AG09309 (cell line): ENCODE measurements at regions not wholly inside any gene's neighbourhood (a gene's known extent, or its start where the extent isn't known, plus 50 kb on each side); places are given as distances from the start of the nearest gene placed in this dataset.

ENCODE experiments used
- DNase-seq: peaks from one replicate; pipeline ENCODE4 v3.0.0-alpha.2; 2010; ENCODE audit warnings: low read depth
- H3K4me3 ChIP-seq: 2 replicates; pipeline ENCODE4 v1.5.1; 2011; ENCODE audit warnings: mild to moderate bottlenecking, low read depth, low read length, moderate library complexity; ENCODE audit not compliant: control insufficient read depth
- CTCF ChIP-seq: IDR thresholded peaks from 2 replicates; pipeline ENCODE4 v1.5.1; 2011; ENCODE audit warnings: mild to moderate bottlenecking, low read depth, low read length, inconsistent platforms; ENCODE audit not compliant: insufficient read depth, control insufficient read depth; ENCODE audit errors: missing control alignments

DNA sequence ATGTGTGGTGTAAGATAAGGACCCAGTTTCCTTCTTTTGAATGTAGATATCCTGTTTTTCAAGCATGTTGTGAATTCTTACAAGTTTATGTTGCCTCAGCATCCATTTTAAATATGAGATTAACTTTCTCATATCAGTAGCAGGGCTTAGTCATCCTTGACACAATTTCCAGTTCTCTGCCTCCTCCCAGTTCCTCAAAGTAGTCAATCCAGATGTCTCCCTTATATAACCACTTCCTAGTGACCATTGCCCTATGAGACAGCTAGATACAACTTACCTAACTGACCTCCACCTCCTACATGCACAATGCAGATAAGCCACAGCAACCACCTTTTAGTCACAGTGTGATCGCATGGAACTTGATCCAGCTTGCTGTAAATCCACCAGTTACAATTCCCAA, 269.2 kb upstream of the ZNF521 start:
- no peak overlapping the region for H3K4me3 ChIP-seq

DNA sequence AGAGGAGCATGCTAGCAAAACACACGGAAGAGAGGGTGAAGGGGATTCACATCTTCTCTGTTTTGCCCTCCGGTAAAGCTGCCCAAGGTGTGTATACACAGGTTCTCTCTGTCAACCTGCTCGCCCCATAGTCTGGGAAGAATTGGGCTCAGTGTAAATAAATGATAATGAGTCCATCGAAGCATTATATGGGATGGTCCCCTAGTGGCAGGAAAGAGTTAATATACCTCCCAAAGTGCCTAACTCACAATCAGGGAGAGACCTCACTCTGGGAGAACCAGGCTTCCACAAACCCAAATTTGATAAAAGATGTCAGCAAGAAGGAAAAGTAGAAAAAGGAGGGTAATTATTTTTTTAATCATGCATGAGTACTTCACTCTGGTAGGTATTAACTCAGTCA, 262.2 kb upstream of the ZNF521 start:
- no peak overlapping the region for H3K4me3 ChIP-seq
- TF ChIP-seq CTCF, result no peak
- no peak for DNase-seq

More for the DNA sequence above, 269.2 kb upstream of the ZNF521 start:
- TF ChIP-seq CTCF, result no peak
- DNase-seq, result no peak

GRCh38 chr18:25612466-25612865, 260.5 kb upstream of the ZNF521 start:
- no peak overlapping the region for H3K4me3 ChIP-seq
- DNase-seq, result no peak
- no peak for TF ChIP-seq CTCF

DNA sequence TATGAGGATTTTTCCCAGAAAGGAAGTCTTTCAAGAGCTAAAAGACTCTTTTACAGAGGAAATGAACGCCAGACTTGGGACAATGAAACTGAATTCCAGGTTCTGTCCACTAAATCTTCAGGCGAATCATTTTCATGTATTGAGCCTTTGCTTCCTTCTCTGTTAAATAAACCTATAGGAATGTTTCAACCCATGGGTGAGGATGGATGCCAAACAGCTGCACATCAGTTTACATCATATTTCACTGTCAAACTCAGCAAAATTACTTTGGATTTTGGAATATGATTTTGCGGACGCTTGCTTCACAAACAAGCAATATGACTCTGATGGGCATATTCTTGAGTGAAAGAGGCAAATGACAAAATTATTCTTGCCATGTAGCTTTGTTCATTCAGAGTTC, 256.1 kb upstream of the ZNF521 start:
- no peak for TF ChIP-seq CTCF
- no peak for DNase-seq

GRCh38 chr18:25604894-25605597, 253.1 kb upstream of the ZNF521 start:
- no peak for TF ChIP-seq CTCF
- no peak for DNase-seq
- H3K4me3 ChIP-seq, result no peak overlapping the region

More for the DNA sequence above, 256.1 kb upstream of the ZNF521 start:
- no peak overlapping the region for H3K4me3 ChIP-seq

DNA sequence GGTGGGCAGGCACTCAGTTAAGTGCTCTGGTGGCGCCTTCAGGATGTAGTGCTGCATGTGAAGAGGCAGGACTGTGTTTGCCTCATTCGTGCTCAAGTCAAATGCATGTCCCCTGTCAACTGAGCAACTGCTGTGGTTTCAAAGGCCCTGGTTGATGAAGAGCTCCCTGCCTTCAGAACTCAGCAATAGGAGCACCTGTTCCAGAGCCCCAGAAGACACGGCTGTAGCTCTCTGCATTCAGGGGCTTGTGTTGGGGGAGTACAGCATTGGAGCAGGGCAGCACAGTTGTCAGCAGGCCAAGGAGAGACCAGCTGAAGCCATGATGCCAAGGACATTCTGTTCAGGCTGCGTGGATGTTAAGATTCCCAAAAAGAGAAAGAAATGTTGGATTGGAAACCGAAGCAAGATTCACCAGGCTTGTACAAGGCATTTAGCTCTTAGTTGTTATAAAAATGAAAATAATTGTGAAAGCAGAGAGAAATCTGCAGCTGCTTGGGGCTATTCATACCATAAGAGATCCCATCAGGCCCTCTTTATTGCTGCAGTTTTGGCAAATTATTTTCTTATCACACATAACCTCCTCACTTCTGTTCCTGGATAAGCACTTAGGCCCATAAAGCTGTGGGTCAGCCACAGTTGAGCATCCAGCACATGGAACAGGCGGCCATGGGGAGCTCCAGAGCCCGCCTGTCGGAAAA, 252.4 kb upstream of the ZNF521 start:
- H3K4me3 ChIP-seq, result no peak overlapping the region
- TF ChIP-seq CTCF, result no peak
- DNase-seq, result no peak
